ENCODE measurements at regions not wholly inside any gene's neighbourhood (a gene's known extent, or its start where the extent isn't known, plus 50 kb on each side); places are given as distances from the start of the nearest gene placed in this dataset.

DNA sequence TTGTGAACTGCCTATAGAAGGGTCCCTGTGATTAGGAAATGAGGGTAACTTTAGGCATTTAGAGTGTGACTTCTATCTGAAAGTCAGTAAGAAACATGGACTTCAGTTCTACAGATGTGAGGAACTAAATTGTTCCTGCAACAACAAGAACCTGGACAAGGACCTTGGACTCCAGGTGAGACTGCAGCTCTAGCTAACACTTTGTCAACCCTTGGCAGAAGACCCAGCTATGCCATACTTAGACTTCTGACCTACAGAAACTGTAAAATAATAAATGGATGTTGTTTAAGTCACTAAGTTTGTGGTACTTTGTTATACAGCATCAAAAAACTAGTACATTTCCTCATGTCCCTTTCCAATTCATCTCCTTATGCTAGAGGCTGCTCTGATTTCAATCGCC, 580.8 kb downstream of the IQCM start (continued):
- TF ChIP-seq, protein P1, sequence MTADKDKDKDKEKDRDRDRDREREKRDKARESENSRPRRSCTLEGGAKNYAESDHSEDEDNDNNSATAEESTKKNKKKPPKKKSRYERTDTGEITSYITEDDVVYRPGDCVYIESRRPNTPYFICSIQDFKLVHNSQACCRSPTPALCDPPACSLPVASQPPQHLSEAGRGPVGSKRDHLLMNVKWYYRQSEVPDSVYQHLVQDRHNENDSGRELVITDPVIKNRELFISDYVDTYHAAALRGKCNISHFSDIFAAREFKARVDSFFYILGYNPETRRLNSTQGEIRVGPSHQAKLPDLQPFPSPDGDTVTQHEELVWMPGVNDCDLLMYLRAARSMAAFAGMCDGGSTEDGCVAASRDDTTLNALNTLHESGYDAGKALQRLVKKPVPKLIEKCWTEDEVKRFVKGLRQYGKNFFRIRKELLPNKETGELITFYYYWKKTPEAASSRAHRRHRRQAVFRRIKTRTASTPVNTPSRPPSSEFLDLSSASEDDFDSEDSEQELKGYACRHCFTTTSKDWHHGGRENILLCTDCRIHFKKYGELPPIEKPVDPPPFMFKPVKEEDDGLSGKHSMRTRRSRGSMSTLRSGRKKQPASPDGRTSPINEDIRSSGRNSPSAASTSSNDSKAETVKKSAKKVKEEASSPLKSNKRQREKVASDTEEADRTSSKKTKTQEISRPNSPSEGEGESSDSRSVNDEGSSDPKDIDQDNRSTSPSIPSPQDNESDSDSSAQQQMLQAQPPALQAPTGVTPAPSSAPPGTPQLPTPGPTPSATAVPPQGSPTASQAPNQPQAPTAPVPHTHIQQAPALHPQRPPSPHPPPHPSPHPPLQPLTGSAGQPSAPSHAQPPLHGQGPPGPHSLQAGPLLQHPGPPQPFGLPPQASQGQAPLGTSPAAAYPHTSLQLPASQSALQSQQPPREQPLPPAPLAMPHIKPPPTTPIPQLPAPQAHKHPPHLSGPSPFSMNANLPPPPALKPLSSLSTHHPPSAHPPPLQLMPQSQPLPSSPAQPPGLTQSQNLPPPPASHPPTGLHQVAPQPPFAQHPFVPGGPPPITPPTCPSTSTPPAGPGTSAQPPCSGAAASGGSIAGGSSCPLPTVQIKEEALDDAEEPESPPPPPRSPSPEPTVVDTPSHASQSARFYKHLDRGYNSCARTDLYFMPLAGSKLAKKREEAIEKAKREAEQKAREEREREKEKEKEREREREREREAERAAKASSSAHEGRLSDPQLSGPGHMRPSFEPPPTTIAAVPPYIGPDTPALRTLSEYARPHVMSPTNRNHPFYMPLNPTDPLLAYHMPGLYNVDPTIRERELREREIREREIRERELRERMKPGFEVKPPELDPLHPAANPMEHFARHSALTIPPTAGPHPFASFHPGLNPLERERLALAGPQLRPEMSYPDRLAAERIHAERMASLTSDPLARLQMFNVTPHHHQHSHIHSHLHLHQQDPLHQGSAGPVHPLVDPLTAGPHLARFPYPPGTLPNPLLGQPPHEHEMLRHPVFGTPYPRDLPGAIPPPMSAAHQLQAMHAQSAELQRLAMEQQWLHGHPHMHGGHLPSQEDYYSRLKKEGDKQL (CRISPR knock-in tag; IDR thresholded peaks at IDR 0.05; ENCODE audit: low read depth) = no peak
- TF ChIP-seq, protein P2, sequence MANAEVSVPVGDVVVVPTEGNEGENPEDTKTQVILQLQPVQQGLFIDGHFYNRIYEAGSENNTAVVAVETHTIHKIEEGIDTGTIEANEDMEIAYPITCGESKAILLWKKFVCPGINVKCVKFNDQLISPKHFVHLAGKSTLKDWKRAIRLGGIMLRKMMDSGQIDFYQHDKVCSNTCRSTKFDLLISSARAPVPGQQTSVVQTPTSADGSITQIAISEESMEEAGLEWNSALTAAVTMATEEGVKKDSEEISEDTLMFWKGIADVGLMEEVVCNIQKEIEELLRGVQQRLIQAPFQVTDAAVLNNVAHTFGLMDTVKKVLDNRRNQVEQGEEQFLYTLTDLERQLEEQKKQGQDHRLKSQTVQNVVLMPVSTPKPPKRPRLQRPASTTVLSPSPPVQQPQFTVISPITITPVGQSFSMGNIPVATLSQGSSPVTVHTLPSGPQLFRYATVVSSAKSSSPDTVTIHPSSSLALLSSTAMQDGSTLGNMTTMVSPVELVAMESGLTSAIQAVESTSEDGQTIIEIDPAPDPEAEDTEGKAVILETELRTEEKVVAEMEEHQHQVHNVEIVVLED (CRISPR knock-in tag; IDR thresholded peaks at IDR 0.05; ENCODE audit: borderline replicate concordance) = no peak

DNA sequence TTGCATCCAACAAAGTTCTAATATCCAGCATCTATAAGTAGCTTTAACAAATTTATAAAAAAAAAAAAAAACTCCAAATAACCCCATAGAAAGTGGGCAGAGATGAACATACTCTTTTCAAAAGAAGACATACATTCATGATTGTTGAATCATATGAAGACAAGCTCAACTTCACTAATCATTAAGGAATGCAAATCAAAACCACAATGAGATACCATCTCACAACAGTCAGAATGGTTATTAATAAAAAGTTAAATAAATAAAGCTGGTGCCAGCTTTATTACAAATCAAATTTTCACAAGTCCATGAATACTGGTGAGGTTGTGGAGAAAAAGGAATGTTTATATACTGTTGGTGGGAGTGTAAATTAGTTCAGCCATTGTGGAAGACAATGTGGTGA, 592.0 kb downstream of the IQCM start:
- H3K27me3 ChIP-seq (ENCODE audit: control insufficient read depth in 1 of 2, insufficient read depth in 2 of 2, low read length in 2 of 2) = no peaks in the 10 kb centered on the region
- no peaks in the 10 kb centered on the region for H3K4me1 ChIP-seq (ENCODE audit: insufficient read depth, low read length)
- intact Hi-C loops (cut with micrococcal nuclease; ENCODE audit: unreplicated experiment) (no loop called here), in situ Hi-C loops (cut with HindIII; ENCODE audit: extremely low pct_ligation_motif_present, low pct_unique_long_range_greater_than_20kb) (no loop called here)
- FAIRE-seq = no peak
- H3K9ac ChIP-seq (ENCODE audit: insufficient read depth, low read depth, low read length) = no peak overlapping the region
- no peaks in the 10 kb centered on the region for H3K79me2 ChIP-seq (ENCODE audit: insufficient read depth, low read length)
- H4K20me1 ChIP-seq (ENCODE audit: insufficient read depth, low read length) = no peaks in the 10 kb centered on the region
- no TSS peak for BruUV-seq (replicated peaks)
- no peak overlapping the region for H3K27ac ChIP-seq (ENCODE audit: extremely low read length, insufficient read depth, low read length)
- TF ChIP-seq KAT2B (IDR thresholded peaks at IDR 0.05; ENCODE audit: borderline replicate concordance, low read depth, low read length) (no peak), ZNF143 (CRISPR knock-in tag; IDR thresholded peaks at IDR 0.05) (no peak), ZIK1 (CRISPR knock-in tag; IDR thresholded peaks at IDR 0.05; ENCODE audit: borderline replicate concordance, low read depth) (no peak), ONECUT2 (CRISPR knock-in tag; IDR thresholded peaks at IDR 0.05) (no peak)
- TF ChIP-seq, protein P3, sequence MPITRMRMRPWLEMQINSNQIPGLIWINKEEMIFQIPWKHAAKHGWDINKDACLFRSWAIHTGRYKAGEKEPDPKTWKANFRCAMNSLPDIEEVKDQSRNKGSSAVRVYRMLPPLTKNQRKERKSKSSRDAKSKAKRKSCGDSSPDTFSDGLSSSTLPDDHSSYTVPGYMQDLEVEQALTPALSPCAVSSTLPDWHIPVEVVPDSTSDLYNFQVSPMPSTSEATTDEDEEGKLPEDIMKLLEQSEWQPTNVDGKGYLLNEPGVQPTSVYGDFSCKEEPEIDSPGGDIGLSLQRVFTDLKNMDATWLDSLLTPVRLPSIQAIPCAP (CRISPR knock-in tag; IDR thresholded peaks at IDR 0.05; ENCODE audit: low read depth) = no peak
- TF ChIP-seq, protein P4, sequence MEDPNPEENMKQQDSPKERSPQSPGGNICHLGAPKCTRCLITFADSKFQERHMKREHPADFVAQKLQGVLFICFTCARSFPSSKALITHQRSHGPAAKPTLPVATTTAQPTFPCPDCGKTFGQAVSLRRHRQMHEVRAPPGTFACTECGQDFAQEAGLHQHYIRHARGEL (CRISPR knock-in tag; IDR thresholded peaks at IDR 0.05) = no peak
- TF ChIP-seq, protein P5, sequence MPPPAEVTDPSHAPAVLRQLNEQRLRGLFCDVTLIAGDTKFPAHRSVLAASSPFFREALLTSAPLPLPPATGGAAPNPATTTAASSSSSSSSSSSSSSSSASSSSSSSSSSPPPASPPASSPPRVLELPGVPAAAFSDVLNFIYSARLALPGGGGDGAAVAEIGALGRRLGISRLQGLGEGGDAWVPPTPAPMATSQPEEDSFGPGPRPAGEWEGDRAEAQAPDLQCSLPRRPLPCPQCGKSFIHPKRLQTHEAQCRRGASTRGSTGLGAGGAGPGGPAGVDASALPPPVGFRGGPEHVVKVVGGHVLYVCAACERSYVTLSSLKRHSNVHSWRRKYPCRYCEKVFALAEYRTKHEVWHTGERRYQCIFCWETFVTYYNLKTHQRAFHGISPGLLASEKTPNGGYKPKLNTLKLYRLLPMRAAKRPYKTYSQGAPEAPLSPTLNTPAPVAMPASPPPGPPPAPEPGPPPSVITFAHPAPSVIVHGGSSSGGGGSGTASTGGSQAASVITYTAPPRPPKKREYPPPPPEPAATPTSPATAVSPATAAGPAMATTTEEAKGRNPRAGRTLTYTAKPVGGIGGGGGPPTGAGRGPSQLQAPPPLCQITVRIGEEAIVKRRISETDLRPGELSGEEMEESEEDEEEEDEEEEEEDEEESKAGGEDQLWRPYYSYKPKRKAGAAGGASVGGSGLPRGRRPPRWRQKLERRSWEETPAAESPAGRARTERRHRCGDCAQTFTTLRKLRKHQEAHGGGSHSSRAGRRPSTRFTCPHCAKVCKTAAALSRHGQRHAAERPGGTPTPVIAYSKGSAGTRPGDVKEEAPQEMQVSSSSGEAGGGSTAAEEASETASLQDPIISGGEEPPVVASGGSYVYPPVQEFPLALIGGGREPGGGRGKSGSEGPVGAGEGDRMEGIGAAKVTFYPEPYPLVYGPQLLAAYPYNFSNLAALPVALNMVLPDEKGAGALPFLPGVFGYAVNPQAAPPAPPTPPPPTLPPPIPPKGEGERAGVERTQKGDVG (CRISPR knock-in tag; IDR thresholded peaks at IDR 0.05; ENCODE audit: borderline replicate concordance) = no peak
- DNase-seq (ENCODE audit: low spot score) = no peak
- no peak for ATAC-seq
- ChIA-PET CTCF (ENCODE audit: low intra/inter-chr PET ratio, low total read pairs) (no interaction called here), POLR2A (no interaction called here)
- no peaks in the 10 kb centered on the region for H3K36me3 ChIP-seq (replicated peaks in 1 of 2; ENCODE audit: control insufficient read depth in 1 of 2, insufficient read depth in 2 of 2, low read length in 2 of 2)
- peaks cover 69% of the 10 kb centered on the region for H3K9me3 ChIP-seq (ENCODE audit: low read length)
- no peak overlapping the region for H3K4me3 ChIP-seq (replicated peaks in 1 of 3; ENCODE audit: insufficient read depth in 1 of 3, low read depth in 2 of 3, low read length in 3 of 3)
- H3K4me2 ChIP-seq (ENCODE audit: low read depth, low read length) = no peak overlapping the region
- H2AFZ ChIP-seq (ENCODE audit: low read length) = no peak overlapping the region

Data from HepG2 (cell line).